B cell (primary cell): ENCODE measurements at regions not wholly inside any gene's neighbourhood (a gene's known extent, or its start where the extent isn't known, plus 50 kb on each side); places are given as distances from the start of the nearest gene placed in this dataset.

Experiments used
- ATAC-seq: fragments of 200-7000 bp; cut with Tn5 transposase; one replicate; pipeline ENCODE4 v1.10.0; 2021; ENCODE audit warnings: low read depth, mild to moderate bottlenecking, moderate number of reproducible peaks, moderate library complexity
- CTCF ChIA-PET: fragments of 350-600 bp; sonication (Branson Sonifier 250); formaldehyde crosslinking; loops from one replicate; lab custom pipeline; 2021; ENCODE audit warnings: antibody characterized with exemption, inconsistent platforms; lab: Charles Lee
- POLR2A ChIA-PET: fragments of 350-600 bp; sonication (Branson Sonifier 250); formaldehyde crosslinking; loops from one replicate; lab custom pipeline; 2021; ENCODE audit warnings: antibody characterized with exemption; lab: Charles Lee
- DNase-seq: peaks from one replicate; pipeline ENCODE4 v3.0.0; 2013
- H2AFZ ChIP-seq: 2 replicates; pipeline ENCODE4 v1.6.1; 2012; ENCODE audit warnings: mild to moderate bottlenecking, low read depth, low read length; ENCODE audit not compliant: insufficient read depth, poor library complexity, severe bottlenecking
- H3K27ac ChIP-seq, 2 donors: 1 replicate in 1 of 2; 2 replicates in 1 of 2; pipeline ENCODE4 v1.5.1; 2012 to 2013; ENCODE audit warnings: low read length in 2 of 2, mild to moderate bottlenecking in 2 of 2, moderate library complexity in 1 of 2
- H3K27me3 ChIP-seq, 4 experiments: fragments of 200-600 bp in 1 of 4; sonication (generic) in 1 of 4; replicated peaks in 1 of 4; 1 replicate in 2 of 4; 2 replicates in 2 of 4; pipeline versions ENCODE4 v1.6.1 to v1.7.0; 2013 to 2016; ENCODE audit warnings: low read length in 3 of 4, mild to moderate bottlenecking in 2 of 4, mixed read lengths in 1 of 4, moderate library complexity in 1 of 4; ENCODE audit not compliant: insufficient read depth in 4 of 4, control insufficient read depth in 3 of 4; ENCODE audit errors: control extremely low read depth in 1 of 4
- H3K36me3 ChIP-seq, 2 experiments: replicated peaks in 1 of 2; 1 replicate in 1 of 2; 2 replicates in 1 of 2; pipeline versions ENCODE4 v1.6.1 to v1.7.1; 2013; ENCODE audit warnings: low read length in 1 of 2; ENCODE audit not compliant: insufficient read depth in 2 of 2, control insufficient read depth in 1 of 2; ENCODE audit errors: control extremely low read depth in 1 of 2, extremely low read depth in 1 of 2
- H3K4me1 ChIP-seq, 2 donors: fragments of 200-600 bp in 1 of 2; sonication (generic) in 1 of 2; 1 replicate in 1 of 2; 2 replicates in 1 of 2; pipeline versions ENCODE4 v1.5.1 to v1.6.1; 2013 to 2017; ENCODE audit warnings: low read length in 2 of 2; ENCODE audit not compliant: control insufficient read depth in 2 of 2, insufficient read depth in 2 of 2
- H3K4me2 ChIP-seq: replicated peaks from 2 replicates; pipeline ENCODE3; 2012; ENCODE audit warnings: mild to moderate bottlenecking, low read depth, low read length; ENCODE audit not compliant: poor library complexity, severe bottlenecking
- H3K4me3 ChIP-seq, 5 experiments: fragments of 200-600 bp in 1 of 5; sonication (generic) in 1 of 5; 1 replicate in 3 of 5; 2 replicates in 2 of 5; pipeline versions ENCODE4 v1.5.1 to v1.7.0; 2011 to 2016; ENCODE audit warnings: low read length in 4 of 5, mild to moderate bottlenecking in 4 of 5, low read depth in 2 of 5, control low read depth in 1 of 5, moderate library complexity in 1 of 5; ENCODE audit not compliant: insufficient read depth in 1 of 5; ENCODE audit errors: control extremely low read depth in 1 of 5, extremely low read depth in 1 of 5
- H3K79me2 ChIP-seq: fragments of 200-600 bp; sonication (generic); one replicate; pipeline ENCODE4 v1.6.0; 2016; ENCODE audit warnings: low read length; ENCODE audit not compliant: control insufficient read depth, insufficient read depth
- H3K9ac ChIP-seq: fragments of 200-600 bp; sonication (generic); 2 replicates; pipeline ENCODE4 v1.6.1; 2017; ENCODE audit warnings: mild to moderate bottlenecking, low read length, moderate library complexity
- H3K9me3 ChIP-seq, 3 donors: one replicate each; pipeline versions ENCODE4 v1.6.1 to v1.7.1; 2013; ENCODE audit warnings: low read length in 2 of 3; ENCODE audit not compliant: control insufficient read depth in 2 of 3, insufficient read depth in 1 of 3; ENCODE audit errors: control extremely low read depth in 1 of 3
- H4K20me1 ChIP-seq: 2 replicates; pipeline ENCODE4 v1.6.0; 2012; ENCODE audit warnings: mild to moderate bottlenecking, low read length; ENCODE audit not compliant: insufficient read depth, control insufficient read depth, poor library complexity, severe bottlenecking
- H3K27ac Mint-ChIP-seq: one replicate; pipeline ENCODE4 v1.8.0; 2021; ENCODE audit warnings: mixed read lengths
- H3K27me3 Mint-ChIP-seq: one replicate; pipeline ENCODE4 v1.8.0; 2021; ENCODE audit warnings: mixed read lengths
- H3K4me1 Mint-ChIP-seq: one replicate; pipeline ENCODE4 v1.8.0; 2021; ENCODE audit warnings: mixed read lengths
- H3K4me3 Mint-ChIP-seq: one replicate; pipeline ENCODE4 v1.8.0; 2021; ENCODE audit warnings: mixed read lengths
- H3K9me3 Mint-ChIP-seq: one replicate; pipeline ENCODE4 v1.8.0; 2022; ENCODE audit warnings: mixed read lengths; ENCODE audit not compliant: insufficient read depth
- CTCF ChIP-seq: fragments of 200-600 bp; IDR thresholded peaks from one replicate; pipeline ENCODE4 v1.8.0; 2022; ENCODE audit warnings: antibody characterized with exemption, mild to moderate bottlenecking
- EZH2 ChIP-seq: IDR thresholded peaks from 2 replicates; pipeline ENCODE4 v1.6.1; 2012; ENCODE audit warnings: borderline replicate concordance, low read depth, mild to moderate bottlenecking, moderate library complexity, low read length; ENCODE audit not compliant: insufficient read depth, poor library complexity, severe bottlenecking
- WGBS: methylation state at CpG from one replicate; pipeline ENCODE4 v1.1.5; 2013; ENCODE audit warnings: missing lambda C conversion rate; ENCODE audit not compliant: insufficient coverage; 5-methylcytosine and 5-hydroxymethylcytosine counted together
- intact Hi-C: fragments of 100-400 bp; cut with micrococcal nuclease; formaldehyde crosslinking; loops from one replicate; pipeline ENCODE4 v1.10.0; 2022

GRCh38 chr16:59212492-59213024, 478.4 kb upstream of the GOT2 start:
- CTCF ChIA-PET: no interaction called here
- no CpG with 5 or more reads among the region's 1 CpG for WGBS
- no peaks in the 10 kb centered on the region for H3K9me3 ChIP-seq
- Mint-ChIP-seq H3K9me3 (peaks cover 2% of the 10 kb centered on the region), H3K27ac (no peak overlapping the region), H3K4me3 (no peak overlapping the region), H3K27me3 (no peaks in the 10 kb centered on the region), H3K4me1 (no peaks in the 10 kb centered on the region)
- no peaks in the 10 kb centered on the region for H3K27me3 ChIP-seq
- H3K4me3 ChIP-seq: no peak overlapping the region
- no peak overlapping the region for H2AFZ ChIP-seq
- intact Hi-C loops: no loop called here
- no peaks in the 10 kb centered on the region for H4K20me1 ChIP-seq
- H3K4me2 ChIP-seq: no peak overlapping the region
- H3K79me2 ChIP-seq: no peaks in the 10 kb centered on the region
- DNase-seq (no peak), ATAC-seq (no peak)
- no peak overlapping the region for H3K27ac ChIP-seq
- TF ChIP-seq CTCF (no peak), EZH2 (no peak)
- POLR2A ChIA-PET: no interaction called here
- no peaks in the 10 kb centered on the region for H3K36me3 ChIP-seq
- H3K9ac ChIP-seq: no peak overlapping the region
- H3K4me1 ChIP-seq: no peaks in the 10 kb centered on the region

GRCh38 chr16:59210955-59211541, 476.9 kb upstream of the GOT2 start:
- DNase-seq: no peak
- Histone ChIP-seq H3K4me3 (no peak overlapping the region), H2AFZ (no peak overlapping the region), H3K79me2 (no peaks in the 10 kb centered on the region), H3K4me2 (no peak overlapping the region), H3K9ac (no peak overlapping the region), H4K20me1 (no peaks in the 10 kb centered on the region), H3K27me3 (no peaks in the 10 kb centered on the region), H3K9me3 (no peaks in the 10 kb centered on the region), H3K36me3 (no peaks in the 10 kb centered on the region), H3K27ac (no peak overlapping the region), H3K4me1 (no peaks in the 10 kb centered on the region)
- no peaks in the 10 kb centered on the region for H3K4me1 Mint-ChIP-seq
- no peak overlapping the region for H3K27ac Mint-ChIP-seq
- intact Hi-C loops: no loop called here
- WGBS: 90% methylated on average over 5 of the region's 7 CpGs
- CTCF ChIA-PET: no interaction called here
- no peak for ATAC-seq
- H3K9me3 Mint-ChIP-seq: peaks cover 3% of the 10 kb centered on the region
- no peak overlapping the region for H3K4me3 Mint-ChIP-seq
- POLR2A ChIA-PET: no interaction called here
- no peak for TF ChIP-seq EZH2
- TF ChIP-seq CTCF: no peak
- H3K27me3 Mint-ChIP-seq: no peaks in the 10 kb centered on the region
